ENCODE measurements at regions not wholly inside any gene's neighbourhood (a gene's known extent, or its start where the extent isn't known, plus 50 kb on each side); places are given as distances from the start of the nearest gene placed in this dataset.
"Not testable (repeated sequence)": the region's sequence is repeated elsewhere in the genome, so short reads cannot be mapped to it uniquely, and the experiment has no call there.

DNA sequence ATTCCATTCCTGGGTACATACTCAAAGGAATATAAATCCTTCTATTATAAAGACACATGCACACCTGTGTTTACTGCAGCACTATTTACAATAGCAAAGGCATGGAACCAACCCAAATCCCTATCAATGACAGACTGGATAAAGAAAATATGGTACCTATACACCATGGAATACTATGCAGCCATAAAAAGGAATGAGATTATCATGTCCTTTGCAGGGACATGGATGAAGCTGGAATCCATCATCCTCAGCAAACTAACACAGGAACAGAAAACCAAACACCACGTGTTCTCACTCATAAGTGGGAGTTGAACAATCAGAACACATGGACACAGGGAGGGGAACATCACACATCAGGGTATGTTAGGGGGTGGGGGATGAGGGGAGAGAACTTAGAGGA lies 84.8 kb upstream of the LHX1 start:
- H3K36me3 ChIP-seq (ENCODE audit: control insufficient read depth in 1 of 2, insufficient read depth in 2 of 2, low read length in 2 of 2); H3K9ac ChIP-seq (ENCODE audit: low read length); CTCF ChIA-PET; H3K27ac ChIP-seq (ENCODE audit: low read depth, low read length); POLR2A ChIA-PET; ATAC-seq; H3K4me3 ChIP-seq (replicated peaks in 1 of 2; ENCODE audit: low read depth in 1 of 2, low read length in 2 of 2); H3K27me3 ChIP-seq (ENCODE audit: insufficient read depth, low read length); H3K9me2 ChIP-seq (ENCODE audit: insufficient read depth); H2AFZ ChIP-seq (ENCODE audit: low read depth, low read length, poor library complexity, severe bottlenecking); DNase-seq (ENCODE audit: low read depth, low spot score); BruUV-seq (replicated peaks); H3K4me2 ChIP-seq (ENCODE audit: low read length); H3K9me3 ChIP-seq (ENCODE audit: control insufficient read depth in 1 of 2, insufficient read depth in 1 of 2, low read depth in 1 of 2, low read length in 2 of 2); H3K79me2 ChIP-seq (ENCODE audit: insufficient read depth, low read length); RAD21 ChIA-PET (ENCODE audit: low non-redundant PET in 1 of 2, low total read pairs in 2 of 2, uncharacterized antibody in 2 of 2, unreplicated experiment in 2 of 2); H4K20me1 ChIP-seq (ENCODE audit: insufficient read depth): not testable (repeated sequence)
- intact Hi-C loops (cut with micrococcal nuclease): loop anchor here (10.0 kb wide), 1 partner anchor 192 kb away; no protein-coding TSS in a partner anchor
- peaks cover 25 to 45% of the 10 kb centered on the region in 2 experiments for H3K4me1 ChIP-seq (ENCODE audit: control insufficient read depth in 1 of 2, insufficient read depth in 2 of 2, low read length in 2 of 2)

DNA sequence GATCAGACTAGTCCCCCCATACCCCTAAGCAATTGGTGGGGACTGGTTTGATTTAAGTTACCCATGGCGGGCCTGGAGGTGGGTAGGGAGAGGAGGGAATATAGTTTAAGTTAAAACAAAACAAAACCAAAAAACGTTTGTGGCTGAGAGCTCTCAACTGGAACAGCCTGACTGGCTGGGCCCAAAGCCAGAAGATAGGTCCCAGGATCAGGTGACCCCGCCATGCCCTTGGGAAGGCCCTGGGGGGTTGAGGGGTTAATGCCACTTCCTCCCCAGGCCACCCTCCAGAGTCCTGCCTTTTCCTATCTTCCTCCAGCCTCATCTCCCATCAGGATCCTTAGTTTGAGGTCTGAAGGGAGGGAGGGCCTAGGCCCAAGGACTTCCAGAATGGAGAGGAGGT lies 82.3 kb upstream of the LHX1 start:
- TF ChIP-seq SRF (IDR thresholded peaks at IDR 0.05; ENCODE audit: low read depth) (no peak), YY1 (IDR thresholded peaks at IDR 0.05; ENCODE audit: extremely low read depth, insufficient replicate concordance, low read depth, low read length) (no peak), RAD21 (IDR thresholded peaks at IDR 0.05; ENCODE audit: low read depth) (no peak), EGR1 (IDR thresholded peaks at IDR 0.05; ENCODE audit: low read depth) (no peak), EZH2phosphoT487 (IDR thresholded peaks at IDR 0.05; ENCODE audit: borderline replicate concordance) (no peak)
- ChIA-PET CTCF (no interaction called here), POLR2A (no interaction called here), RAD21 (ENCODE audit: low non-redundant PET in 1 of 2, low total read pairs in 2 of 2, uncharacterized antibody in 2 of 2, unreplicated experiment in 2 of 2) (no interaction called here)
- no peak overlapping the region for H2AFZ ChIP-seq (ENCODE audit: low read depth, low read length, poor library complexity, severe bottlenecking)
- no peaks in the 10 kb centered on the region for H4K20me1 ChIP-seq (ENCODE audit: insufficient read depth)
- ATAC-seq: no peak
- H3K79me2 ChIP-seq (ENCODE audit: insufficient read depth, low read length): no peaks in the 10 kb centered on the region
- H3K4me1 ChIP-seq (ENCODE audit: control insufficient read depth in 1 of 2, insufficient read depth in 2 of 2, low read length in 2 of 2): peaks cover 15 to 35% of the 10 kb centered on the region in 2 experiments
- no peak overlapping the region for H3K4me2 ChIP-seq (ENCODE audit: low read length)
- intact Hi-C loops (cut with micrococcal nuclease): loop anchor here (10.0 kb wide), 1 partner anchor 190 kb away; no protein-coding TSS in a partner anchor
- no TSS peak for BruUV-seq (replicated peaks)
- H3K36me3 ChIP-seq (ENCODE audit: control insufficient read depth in 1 of 2, insufficient read depth in 2 of 2, low read length in 2 of 2): no peaks in the 10 kb centered on the region
- no peak overlapping the region for H3K27ac ChIP-seq (ENCODE audit: low read depth, low read length)
- H3K27me3 ChIP-seq (ENCODE audit: insufficient read depth, low read length): no peaks in the 10 kb centered on the region
- no peaks in the 10 kb centered on the region for H3K9me3 ChIP-seq (ENCODE audit: control insufficient read depth in 1 of 2, insufficient read depth in 1 of 2, low read depth in 1 of 2, low read length in 2 of 2)
- H3K9ac ChIP-seq (ENCODE audit: low read length): no peak overlapping the region
- no peak overlapping the region for H3K4me3 ChIP-seq (replicated peaks in 1 of 2; ENCODE audit: low read depth in 1 of 2, low read length in 2 of 2)
- no peaks in the 10 kb centered on the region for H3K9me2 ChIP-seq (ENCODE audit: insufficient read depth)
- no peak for DNase-seq (ENCODE audit: low read depth, low spot score)
